Mammary epithelial cell (primary cell): ENCODE measurements at regions not wholly inside any gene's neighbourhood (a gene's known extent, or its start where the extent isn't known, plus 50 kb on each side); places are given as distances from the start of the nearest gene placed in this dataset.

Experiments
- EZH2 ChIP-seq: IDR thresholded peaks from 2 replicates; pipeline ENCODE4 v1.6.1; 2012; ENCODE audit warnings: low read length, inconsistent platforms, borderline replicate concordance
- TF ChIP-seq, protein P1 (sequence below), 2 donors: IDR thresholded peaks in 1 of 2; conservative IDR thresholded peaks in 1 of 2; 2 replicates each; pipeline ENCODE4 v1.5.1; 2011 to 2012; ENCODE audit warnings: inconsistent platforms in 2 of 2, low read length in 2 of 2, mild to moderate bottlenecking in 2 of 2, control low read depth in 1 of 2, low read depth in 1 of 2; ENCODE audit not compliant: insufficient read depth in 1 of 2; ENCODE audit errors: extremely low read depth in 1 of 2

DNA sequence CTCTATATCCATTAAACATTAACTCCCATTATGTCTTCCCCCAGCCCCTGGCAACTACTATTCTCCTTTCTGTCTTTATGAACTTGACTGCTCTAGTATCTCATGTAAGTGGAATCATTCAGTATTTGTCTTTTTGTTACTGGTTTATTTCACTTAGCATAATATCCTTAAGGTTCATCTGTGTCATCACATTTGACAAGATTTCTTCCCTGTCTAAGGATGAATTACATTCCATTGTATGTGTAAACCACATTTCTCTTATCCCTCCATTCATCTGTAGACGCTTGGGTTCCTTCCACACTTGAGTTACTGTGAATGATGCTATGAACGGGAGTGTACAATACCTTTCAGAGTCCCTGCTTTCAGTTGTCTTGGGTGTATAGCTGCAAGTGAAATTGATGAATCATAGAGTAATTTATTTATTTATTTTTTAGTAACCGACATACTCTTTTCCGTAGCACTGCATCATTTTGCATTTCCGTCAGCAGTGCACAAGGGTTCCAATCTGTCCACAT is 399.7 kb upstream of the RBFOX1 start:
- TF ChIP-seq, protein P1, sequence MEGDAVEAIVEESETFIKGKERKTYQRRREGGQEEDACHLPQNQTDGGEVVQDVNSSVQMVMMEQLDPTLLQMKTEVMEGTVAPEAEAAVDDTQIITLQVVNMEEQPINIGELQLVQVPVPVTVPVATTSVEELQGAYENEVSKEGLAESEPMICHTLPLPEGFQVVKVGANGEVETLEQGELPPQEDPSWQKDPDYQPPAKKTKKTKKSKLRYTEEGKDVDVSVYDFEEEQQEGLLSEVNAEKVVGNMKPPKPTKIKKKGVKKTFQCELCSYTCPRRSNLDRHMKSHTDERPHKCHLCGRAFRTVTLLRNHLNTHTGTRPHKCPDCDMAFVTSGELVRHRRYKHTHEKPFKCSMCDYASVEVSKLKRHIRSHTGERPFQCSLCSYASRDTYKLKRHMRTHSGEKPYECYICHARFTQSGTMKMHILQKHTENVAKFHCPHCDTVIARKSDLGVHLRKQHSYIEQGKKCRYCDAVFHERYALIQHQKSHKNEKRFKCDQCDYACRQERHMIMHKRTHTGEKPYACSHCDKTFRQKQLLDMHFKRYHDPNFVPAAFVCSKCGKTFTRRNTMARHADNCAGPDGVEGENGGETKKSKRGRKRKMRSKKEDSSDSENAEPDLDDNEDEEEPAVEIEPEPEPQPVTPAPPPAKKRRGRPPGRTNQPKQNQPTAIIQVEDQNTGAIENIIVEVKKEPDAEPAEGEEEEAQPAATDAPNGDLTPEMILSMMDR (conservative IDR thresholded peaks at IDR 0.05 in 1 of 2, IDR thresholded peaks at IDR 0.05 in 1 of 2; ENCODE audit: extremely low read depth in 1 of 2, insufficient read depth in 1 of 2, low read depth in 1 of 2, low read length in 2 of 2) = no peak
- no peak for TF ChIP-seq EZH2
